ENCODE measurements at regions not wholly inside any gene's neighbourhood (a gene's known extent, or its start where the extent isn't known, plus 50 kb on each side); places are given as distances from the start of the nearest gene placed in this dataset.

- TF ChIP-seq ZNF274 (IDR thresholded peaks at IDR 0.05; ENCODE audit: low read depth, low read length) (no peak), YY1 (IDR thresholded peaks at IDR 0.05; ENCODE audit: insufficient read depth, insufficient read length) (no peak)
Observed at GRCh38 chr7:95716357-95717122, 55.8 kb upstream of the DYNC1I1 start.

Data from NT2/D1 (cell line).